Suprapubic skin (tissue), 4 donors: ENCODE measurements at regions not wholly inside any gene's neighbourhood (a gene's known extent, or its start where the extent isn't known, plus 50 kb on each side); places are given as distances from the start of the nearest gene placed in this dataset.

ENCODE experiments used
- DNase-seq, 2 donors: peaks; one replicate each; pipeline ENCODE4 v3.0.0-alpha.2; 2019; ENCODE audit warnings: low spot score in 2 of 2
- H3K27ac ChIP-seq: fragments of 200-600 bp; sonication (generic); one replicate; pipeline ENCODE4 v1.5.1; 2019
- H3K27me3 ChIP-seq: fragments of 200-600 bp; sonication (generic); one replicate; pipeline ENCODE4 v1.5.1; 2019
- H3K36me3 ChIP-seq: fragments of 200-600 bp; sonication (generic); one replicate; pipeline ENCODE4 v1.5.1; 2019
- H3K4me1 ChIP-seq: fragments of 200-600 bp; sonication (generic); one replicate; pipeline ENCODE4 v1.5.1; 2019
- H3K4me3 ChIP-seq: fragments of 200-600 bp; sonication (generic); one replicate; pipeline ENCODE4 v1.5.1; 2019; ENCODE audit warnings: mild to moderate bottlenecking
- H3K9me3 ChIP-seq: fragments of 200-600 bp; sonication (generic); one replicate; pipeline ENCODE4 v1.5.1; 2019
- CTCF ChIP-seq, 2 donors: fragments of 200-600 bp in 1 of 2; fragments of 450-650 bp in 1 of 2; sonication (generic) in 1 of 2; IDR thresholded peaks; one replicate each; pipeline ENCODE4 v1.5.1; 2016 to 2019; ENCODE audit warnings: antibody characterized with exemption in 2 of 2, mild to moderate bottlenecking in 1 of 2, moderate library complexity in 1 of 2
- EP300 ChIP-seq: sonication (generic); formaldehyde crosslinking; IDR thresholded peaks from one replicate; pipeline ENCODE4 v1.6.1; 2017; ENCODE audit warnings: antibody characterized with exemption
- POLR2A ChIP-seq, 2 donors: fragments of 450-650 bp; IDR thresholded peaks; one replicate each; pipeline ENCODE4 v1.6.1; 2017; ENCODE audit warnings: antibody characterized with exemption in 2 of 2, mild to moderate bottlenecking in 2 of 2, moderate library complexity in 2 of 2
- POLR2AphosphoS5 ChIP-seq, 3 donors: sonication (generic); formaldehyde crosslinking; IDR thresholded peaks; one replicate each; pipeline ENCODE4 v1.6.1; 2017; ENCODE audit warnings: antibody characterized with exemption in 3 of 3
- WGBS: methylation state at CpG from one replicate; pipeline ENCODE4 v1.1.5; 2018; 5-methylcytosine and 5-hydroxymethylcytosine counted together

DNA sequence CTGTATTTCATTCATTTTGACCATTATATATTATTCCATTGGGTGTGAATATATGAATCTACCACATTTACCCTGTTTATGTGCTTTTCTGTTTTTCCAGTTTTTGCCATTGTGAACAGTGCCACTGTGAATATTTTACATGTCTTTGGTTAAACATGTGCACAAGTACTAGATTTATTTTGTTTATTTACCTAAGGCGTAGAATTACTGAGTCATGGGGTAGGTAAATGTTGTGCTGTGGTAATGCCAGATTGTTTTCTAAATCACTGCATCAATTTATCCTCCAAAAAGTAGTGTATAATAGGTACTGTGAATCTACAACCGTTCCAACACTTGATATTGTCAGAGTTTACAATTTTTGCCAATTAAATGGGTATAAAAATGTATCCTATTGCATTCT lies 362.1 kb upstream of the AGTR1 start:
- H3K27me3 ChIP-seq = no peaks in the 10 kb centered on the region
- no peak overlapping the region for H3K4me3 ChIP-seq
- no peak for DNase-seq
- H3K9me3 ChIP-seq = no peaks in the 10 kb centered on the region
- WGBS = 91% methylated on average over 2 of the region's 2 CpGs
- no peak overlapping the region for H3K27ac ChIP-seq
- H3K4me1 ChIP-seq = no peaks in the 10 kb centered on the region
- TF ChIP-seq POLR2A (IDR thresholded peaks at IDR 0.05) (no peak), CTCF (IDR thresholded peaks at IDR 0.05) (no peak), EP300 (no peak), POLR2AphosphoS5 (IDR thresholded peaks at IDR 0.05) (no peak)
- H3K36me3 ChIP-seq = no peaks in the 10 kb centered on the region

- Histone ChIP-seq H3K4me1 (no peaks in the 10 kb centered on the region), H3K4me3 (no peak overlapping the region), H3K36me3 (no peaks in the 10 kb centered on the region), H3K27me3 (no peaks in the 10 kb centered on the region), H3K27ac (no peak overlapping the region), H3K9me3 (no peaks in the 10 kb centered on the region)
- TF ChIP-seq CTCF (IDR thresholded peaks at IDR 0.05) = no peak
- no peak for TF ChIP-seq POLR2AphosphoS5 (IDR thresholded peaks at IDR 0.05)
- TF ChIP-seq POLR2A (IDR thresholded peaks at IDR 0.05) = no peak
- TF ChIP-seq EP300 = no peak
- DNase-seq = no peak
- WGBS = 80% methylated on average over 1 of the region's 1 CpG
These were observed 354.3 kb upstream of the AGTR1 start for GRCh38 chr3:148343416-148343815.

- DNase-seq = no peak
- WGBS = 65% methylated on average over 1 of the region's 1 CpG
- Histone ChIP-seq H3K9me3 (no peaks in the 10 kb centered on the region), H3K27ac (no peak overlapping the region), H3K4me1 (no peaks in the 10 kb centered on the region), H3K36me3 (no peaks in the 10 kb centered on the region), H3K4me3 (no peak overlapping the region), H3K27me3 (no peaks in the 10 kb centered on the region)
- TF ChIP-seq CTCF (IDR thresholded peaks at IDR 0.05) = no peak
- TF ChIP-seq POLR2AphosphoS5 (IDR thresholded peaks at IDR 0.05) = no peak
- TF ChIP-seq EP300 = no peak
These were observed 353.2 kb upstream of the AGTR1 start for GRCh38 chr3:148344521-148344920.

GRCh38 chr3:148360051-148360450 lies 337.7 kb upstream of the AGTR1 start:
- Histone ChIP-seq H3K9me3 (no peaks in the 10 kb centered on the region), H3K4me1 (no peaks in the 10 kb centered on the region), H3K27me3 (no peaks in the 10 kb centered on the region), H3K36me3 (no peaks in the 10 kb centered on the region), H3K4me3 (no peak overlapping the region), H3K27ac (no peak overlapping the region)
- no peak for TF ChIP-seq EP300
- no peak for DNase-seq

- H3K4me1 ChIP-seq = no peaks in the 10 kb centered on the region
- no peak for DNase-seq
- 68% methylated on average over 7 of the region's 7 CpGs for WGBS
- no peaks in the 10 kb centered on the region for H3K27me3 ChIP-seq
- TF ChIP-seq CTCF (IDR thresholded peaks at IDR 0.05) (no peak), POLR2A (IDR thresholded peaks at IDR 0.05) (no peak), EP300 (no peak), POLR2AphosphoS5 (IDR thresholded peaks at IDR 0.05) (no peak)
- H3K4me3 ChIP-seq = no peak overlapping the region
- H3K27ac ChIP-seq = no peak overlapping the region
- no peaks in the 10 kb centered on the region for H3K9me3 ChIP-seq
- no peaks in the 10 kb centered on the region for H3K36me3 ChIP-seq
These were observed 330.8 kb upstream of the AGTR1 start for GRCh38 chr3:148366743-148367410.

- Histone ChIP-seq H3K27ac (no peak overlapping the region), H3K27me3 (no peaks in the 10 kb centered on the region), H3K4me3 (no peak overlapping the region), H3K36me3 (no peaks in the 10 kb centered on the region), H3K4me1 (no peaks in the 10 kb centered on the region), H3K9me3 (no peaks in the 10 kb centered on the region)
- DNase-seq = no peak
- no peak for TF ChIP-seq POLR2AphosphoS5 (IDR thresholded peaks at IDR 0.05)
- no peak for TF ChIP-seq EP300
- 29% methylated on average over 1 of the region's 1 CpG for WGBS
These were observed 329.9 kb upstream of the AGTR1 start for GRCh38 chr3:148367756-148368155.
